ENCODE measurements at regions not wholly inside any gene's neighbourhood (a gene's known extent, or its start where the extent isn't known, plus 50 kb on each side); places are given as distances from the start of the nearest gene placed in this dataset.

DNA sequence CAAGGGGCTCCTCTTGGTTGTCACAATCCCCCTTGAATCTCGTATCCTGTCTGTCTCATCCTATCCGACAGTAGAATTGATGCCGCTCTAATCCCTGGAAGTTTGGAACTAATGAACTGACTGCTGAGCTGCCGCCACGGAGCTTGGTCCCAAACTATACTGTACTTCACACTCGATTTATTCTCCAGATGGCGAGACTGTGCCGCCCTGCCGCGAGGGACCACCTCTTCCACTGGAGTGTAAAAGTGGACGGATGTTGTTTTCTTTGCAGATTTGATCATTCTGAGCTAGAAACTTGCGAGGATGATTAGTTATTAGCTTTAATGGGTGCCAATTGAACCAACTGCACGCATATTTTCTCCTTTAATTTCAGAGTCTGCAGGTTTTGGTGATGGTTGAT, 117.2 kb downstream of the ZIC5 start:
- TF ChIP-seq POLR2AphosphoS5 (IDR thresholded peaks at IDR 0.05; ENCODE audit: low read depth, low read length) (no peak), SIN3A (IDR thresholded peaks at IDR 0.05; ENCODE audit: borderline replicate concordance, insufficient read depth, low read length) (no peak), FOXP2 (optimal IDR thresholded peaks at IDR 0.05; ENCODE audit: borderline replicate concordance, extremely low read depth, extremely low read length, insufficient read depth) (no peak), TAF1 (IDR thresholded peaks at IDR 0.05; ENCODE audit: borderline replicate concordance, insufficient read depth, low read length) (no peak)
- TF ChIP-seq, protein P1, sequence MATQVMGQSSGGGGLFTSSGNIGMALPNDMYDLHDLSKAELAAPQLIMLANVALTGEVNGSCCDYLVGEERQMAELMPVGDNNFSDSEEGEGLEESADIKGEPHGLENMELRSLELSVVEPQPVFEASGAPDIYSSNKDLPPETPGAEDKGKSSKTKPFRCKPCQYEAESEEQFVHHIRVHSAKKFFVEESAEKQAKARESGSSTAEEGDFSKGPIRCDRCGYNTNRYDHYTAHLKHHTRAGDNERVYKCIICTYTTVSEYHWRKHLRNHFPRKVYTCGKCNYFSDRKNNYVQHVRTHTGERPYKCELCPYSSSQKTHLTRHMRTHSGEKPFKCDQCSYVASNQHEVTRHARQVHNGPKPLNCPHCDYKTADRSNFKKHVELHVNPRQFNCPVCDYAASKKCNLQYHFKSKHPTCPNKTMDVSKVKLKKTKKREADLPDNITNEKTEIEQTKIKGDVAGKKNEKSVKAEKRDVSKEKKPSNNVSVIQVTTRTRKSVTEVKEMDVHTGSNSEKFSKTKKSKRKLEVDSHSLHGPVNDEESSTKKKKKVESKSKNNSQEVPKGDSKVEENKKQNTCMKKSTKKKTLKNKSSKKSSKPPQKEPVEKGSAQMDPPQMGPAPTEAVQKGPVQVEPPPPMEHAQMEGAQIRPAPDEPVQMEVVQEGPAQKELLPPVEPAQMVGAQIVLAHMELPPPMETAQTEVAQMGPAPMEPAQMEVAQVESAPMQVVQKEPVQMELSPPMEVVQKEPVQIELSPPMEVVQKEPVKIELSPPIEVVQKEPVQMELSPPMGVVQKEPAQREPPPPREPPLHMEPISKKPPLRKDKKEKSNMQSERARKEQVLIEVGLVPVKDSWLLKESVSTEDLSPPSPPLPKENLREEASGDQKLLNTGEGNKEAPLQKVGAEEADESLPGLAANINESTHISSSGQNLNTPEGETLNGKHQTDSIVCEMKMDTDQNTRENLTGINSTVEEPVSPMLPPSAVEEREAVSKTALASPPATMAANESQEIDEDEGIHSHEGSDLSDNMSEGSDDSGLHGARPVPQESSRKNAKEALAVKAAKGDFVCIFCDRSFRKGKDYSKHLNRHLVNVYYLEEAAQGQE (IDR thresholded peaks at IDR 0.05; ENCODE audit: insufficient read depth in 1 of 2, low read depth in 2 of 2, low read length in 2 of 2) = no peak

- TF ChIP-seq FOXP2 (optimal IDR thresholded peaks at IDR 0.05; ENCODE audit: borderline replicate concordance, extremely low read depth, extremely low read length, insufficient read depth) (no peak), SIN3A (IDR thresholded peaks at IDR 0.05; ENCODE audit: borderline replicate concordance, insufficient read depth, low read length) (no peak), TAF1 (IDR thresholded peaks at IDR 0.05; ENCODE audit: borderline replicate concordance, insufficient read depth, low read length) (no peak), POLR2AphosphoS5 (IDR thresholded peaks at IDR 0.05; ENCODE audit: low read depth, low read length) (no peak)
- TF ChIP-seq, protein P1 (IDR thresholded peaks at IDR 0.05; ENCODE audit: insufficient read depth in 1 of 2, low read depth in 2 of 2, low read length in 2 of 2) = no peak
Measured at GRCh38 chr13:99847318-99847750, 124.2 kb downstream of the ZIC5 start.

GRCh38 chr13:99845161-99845874, 126.2 kb downstream of the ZIC5 start:
- no peak for TF ChIP-seq FOXP2 (optimal IDR thresholded peaks at IDR 0.05; ENCODE audit: borderline replicate concordance, extremely low read depth, extremely low read length, insufficient read depth)

GRCh38 chr13:99844421-99844820, 127.1 kb downstream of the ZIC5 start:
- TF ChIP-seq SIN3A (IDR thresholded peaks at IDR 0.05; ENCODE audit: borderline replicate concordance, insufficient read depth, low read length) (no peak), POLR2AphosphoS5 (IDR thresholded peaks at IDR 0.05; ENCODE audit: low read depth, low read length) (no peak), FOXP2 (optimal IDR thresholded peaks at IDR 0.05; ENCODE audit: borderline replicate concordance, extremely low read depth, extremely low read length, insufficient read depth) (no peak), TAF1 (IDR thresholded peaks at IDR 0.05; ENCODE audit: borderline replicate concordance, insufficient read depth, low read length) (no peak)
- TF ChIP-seq, protein P1 (IDR thresholded peaks at IDR 0.05; ENCODE audit: insufficient read depth in 1 of 2, low read depth in 2 of 2, low read length in 2 of 2) = no peak

DNA sequence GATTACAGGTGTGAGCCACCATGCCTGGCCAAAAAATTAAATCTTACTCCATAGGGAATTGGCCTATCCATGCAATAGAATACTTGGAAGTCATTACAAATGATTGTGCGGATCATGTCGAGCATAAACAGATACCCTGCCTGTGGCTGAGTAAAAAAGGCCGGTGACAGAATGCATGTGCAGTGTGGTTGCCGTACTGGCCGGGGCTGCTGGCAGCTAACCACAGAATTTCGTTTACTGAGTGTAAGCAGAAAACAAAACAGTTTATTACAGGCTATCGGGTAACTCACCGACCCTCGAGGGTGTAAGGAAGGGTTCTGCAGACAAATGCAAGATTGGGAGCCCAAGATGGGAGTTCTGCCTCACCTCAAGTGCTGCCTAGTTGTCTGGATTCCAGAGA, 127.7 kb downstream of the ZIC5 start:
- TF ChIP-seq, protein P1 (IDR thresholded peaks at IDR 0.05; ENCODE audit: insufficient read depth in 1 of 2, low read depth in 2 of 2, low read length in 2 of 2) = no peak
- TF ChIP-seq SIN3A (IDR thresholded peaks at IDR 0.05; ENCODE audit: borderline replicate concordance, insufficient read depth, low read length) (no peak), TAF1 (IDR thresholded peaks at IDR 0.05; ENCODE audit: borderline replicate concordance, insufficient read depth, low read length) (no peak), POLR2AphosphoS5 (IDR thresholded peaks at IDR 0.05; ENCODE audit: low read depth, low read length) (no peak), FOXP2 (optimal IDR thresholded peaks at IDR 0.05; ENCODE audit: borderline replicate concordance, extremely low read depth, extremely low read length, insufficient read depth) (no peak)

Measured in PFSK-1 (cell line).